H9 (cell line): ENCODE measurements at regions not wholly inside any gene's neighbourhood (a gene's known extent, or its start where the extent isn't known, plus 50 kb on each side); places are given as distances from the start of the nearest gene placed in this dataset.

Experiments
- DNase-seq: peaks from one replicate; pipeline ENCODE4 v3.0.0-alpha.2; 2017
- H2AFZ ChIP-seq: one replicate; pipeline ENCODE4 v1.6.1; 2013; ENCODE audit warnings: mild to moderate bottlenecking, low read length, control low read depth, moderate library complexity
- H2AK5ac ChIP-seq: 2 replicates; pipeline ENCODE4 v1.6.1; 2013; ENCODE audit warnings: low read length, control low read depth, mixed read lengths; ENCODE audit not compliant: insufficient read length
- H2BK120ac ChIP-seq: one replicate; pipeline ENCODE4 v1.6.1; 2013; ENCODE audit warnings: low read depth, mild to moderate bottlenecking, low read length, control low read depth, inconsistent platforms; ENCODE audit not compliant: poor library complexity, severe bottlenecking
- H2BK12ac ChIP-seq: 2 replicates; pipeline ENCODE4 v1.6.1; 2013; ENCODE audit warnings: low read length, control low read depth, mixed read lengths, low read depth; ENCODE audit not compliant: insufficient read length
- H2BK15ac ChIP-seq: 2 replicates; pipeline ENCODE4 v1.6.1; 2013; ENCODE audit warnings: low read depth, low read length, control low read depth
- H2BK20ac ChIP-seq: one replicate; pipeline ENCODE4 v1.6.1; 2013; ENCODE audit warnings: low read depth, mild to moderate bottlenecking, low read length, control low read depth, inconsistent platforms; ENCODE audit not compliant: poor library complexity, severe bottlenecking
- H2BK5ac ChIP-seq: 2 replicates; pipeline ENCODE4 v1.6.1; 2013; ENCODE audit warnings: low read length, control low read depth, mixed read lengths; ENCODE audit not compliant: insufficient read length
- H3K14ac ChIP-seq: 2 replicates; pipeline ENCODE4 v1.6.1; 2013; ENCODE audit warnings: low read length, control low read depth; ENCODE audit not compliant: insufficient read depth
- H3K18ac ChIP-seq: 2 replicates; pipeline ENCODE4 v1.6.1; 2013; ENCODE audit warnings: low read depth, mild to moderate bottlenecking, mixed read lengths, low read length, control low read depth; ENCODE audit not compliant: insufficient read length
- H3K23ac ChIP-seq: 2 replicates; pipeline ENCODE4 v1.6.1; 2013; ENCODE audit warnings: low read length, control low read depth, mixed read lengths, low read depth; ENCODE audit not compliant: insufficient read length
- H3K23me2 ChIP-seq: 2 replicates; pipeline ENCODE4 v1.6.1; 2013; ENCODE audit warnings: low read depth, mild to moderate bottlenecking, mixed read lengths, low read length, control low read depth; ENCODE audit not compliant: insufficient read length, poor library complexity, severe bottlenecking
- H3K27ac ChIP-seq: 2 replicates; pipeline ENCODE4 v1.5.1; 2013; ENCODE audit warnings: low read length, control low read depth, mixed read lengths, low read depth; ENCODE audit not compliant: insufficient read length
- H3K27me3 ChIP-seq: 2 replicates; pipeline ENCODE4 v1.6.1; 2013; ENCODE audit warnings: low read length, control low read depth, inconsistent platforms; ENCODE audit not compliant: insufficient read depth
- H3K4ac ChIP-seq: 2 replicates; pipeline ENCODE4 v1.6.1; 2013; ENCODE audit warnings: low read depth, mild to moderate bottlenecking, control low read depth, inconsistent platforms, low read length, moderate library complexity
- H3K4me1 ChIP-seq: 2 replicates; pipeline ENCODE4 v1.6.1; 2013; ENCODE audit warnings: low read length, control low read depth, inconsistent platforms; ENCODE audit not compliant: insufficient read depth
- H3K4me2 ChIP-seq: 2 replicates; pipeline ENCODE4 v1.6.1; 2013; ENCODE audit warnings: low read length, control low read depth, mixed read lengths; ENCODE audit not compliant: insufficient read length, insufficient read depth
- H3K56ac ChIP-seq: 2 replicates; pipeline ENCODE4 v1.6.1; 2013; ENCODE audit warnings: low read depth, mild to moderate bottlenecking, mixed read lengths, low read length, control low read depth; ENCODE audit not compliant: insufficient read length
- H3K79me1 ChIP-seq: 2 replicates; pipeline ENCODE4 v1.6.1; 2013; ENCODE audit warnings: low read depth, mild to moderate bottlenecking, moderate library complexity, low read length, control low read depth, inconsistent platforms; ENCODE audit not compliant: insufficient read depth, poor library complexity, severe bottlenecking
- H3K79me2 ChIP-seq: 2 replicates; pipeline ENCODE4 v1.6.1; 2013; ENCODE audit warnings: low read length, control low read depth, inconsistent platforms; ENCODE audit not compliant: insufficient read depth
- H3K9ac ChIP-seq: 2 replicates; pipeline ENCODE4 v1.6.1; 2013; ENCODE audit warnings: low read length, control low read depth, mixed read lengths; ENCODE audit not compliant: insufficient read length; ENCODE audit errors: extremely low read depth
- H3K9me3 ChIP-seq: one replicate; pipeline ENCODE4 v1.6.1; 2013; ENCODE audit warnings: low read depth, low read length, inconsistent platforms; ENCODE audit not compliant: control insufficient read depth
- H3T11ph ChIP-seq: one replicate; pipeline ENCODE4 v1.6.1; 2013; ENCODE audit warnings: mild to moderate bottlenecking, low read length, control low read depth, inconsistent platforms
- H4K20me1 ChIP-seq: one replicate; pipeline ENCODE4 v1.6.1; 2013; ENCODE audit not compliant: control insufficient read depth, insufficient read length, insufficient read depth
- H4K5ac ChIP-seq: 2 replicates; pipeline ENCODE4 v1.6.1; 2013; ENCODE audit warnings: low read depth, mild to moderate bottlenecking, mixed read lengths, low read length, control low read depth; ENCODE audit not compliant: insufficient read length
- H4K8ac ChIP-seq: replicated peaks from 2 replicates; pipeline ENCODE4 v1.6.1; 2013; ENCODE audit warnings: low read length, control low read depth, mixed read lengths, low read depth; ENCODE audit not compliant: insufficient read length
- H4K91ac ChIP-seq: 2 replicates; pipeline ENCODE4 v1.6.1; 2013; ENCODE audit warnings: low read depth, mild to moderate bottlenecking, moderate library complexity, mixed read lengths, low read length, control low read depth; ENCODE audit not compliant: insufficient read length
- H3K27ac Mint-ChIP-seq, 3 experiments: 2 replicates in 2 of 3; 3 replicates in 1 of 3; pipeline ENCODE4 v1.8.0; 2020 to 2021; ENCODE audit warnings: mixed read lengths in 3 of 3, mild to moderate bottlenecking in 1 of 3, moderate library complexity in 1 of 3
- H3K27me3 Mint-ChIP-seq: 2 replicates; pipeline ENCODE4 v1.8.0; 2021; ENCODE audit warnings: low read depth, mild to moderate bottlenecking, moderate library complexity, mixed read lengths
- H3K36me3 Mint-ChIP-seq, 3 experiments: 2 replicates in 2 of 3; 3 replicates in 1 of 3; pipeline ENCODE4 v1.8.0; 2020 to 2021; ENCODE audit warnings: low read depth in 3 of 3, mixed read lengths in 3 of 3; ENCODE audit not compliant: insufficient read depth in 1 of 3
- H3K4me1 Mint-ChIP-seq, 2 experiments: 2 replicates each; pipeline ENCODE4 v1.8.0; 2020; ENCODE audit warnings: mixed read lengths in 2 of 2
- H3K4me3 Mint-ChIP-seq, 2 experiments: 2 replicates in 1 of 2; 3 replicates in 1 of 2; pipeline ENCODE4 v1.8.0; 2020 to 2021; ENCODE audit warnings: mild to moderate bottlenecking in 2 of 2, mixed read lengths in 2 of 2, moderate library complexity in 1 of 2
- H3K9me3 Mint-ChIP-seq, 2 experiments: 2 replicates in 1 of 2; 3 replicates in 1 of 2; pipeline ENCODE4 v1.8.0; 2020; ENCODE audit warnings: mild to moderate bottlenecking in 2 of 2, mixed read lengths in 2 of 2, moderate library complexity in 1 of 2
- WGBS: extraction: QIAGEN DNeasy Blood & Tissue Kit; methylation state at CpG from one replicate; pipeline ENCODE4 v1.1.7; 2013; ENCODE audit warnings: missing lambda C conversion rate, low lambda C conversion rate, mixed read lengths; ENCODE audit not compliant: insufficient read length; ENCODE audit errors: extremely low coverage; 5-methylcytosine and 5-hydroxymethylcytosine counted together
- TF ChIP-seq, protein P1 (sequence below): fragments of 200-600 bp; sonication (generic); conservative IDR thresholded peaks from 3 replicates; pipeline ENCODE4 v1.8.0; 2021; ENCODE audit warnings: antibody characterized with exemption, mild to moderate bottlenecking

DNA sequence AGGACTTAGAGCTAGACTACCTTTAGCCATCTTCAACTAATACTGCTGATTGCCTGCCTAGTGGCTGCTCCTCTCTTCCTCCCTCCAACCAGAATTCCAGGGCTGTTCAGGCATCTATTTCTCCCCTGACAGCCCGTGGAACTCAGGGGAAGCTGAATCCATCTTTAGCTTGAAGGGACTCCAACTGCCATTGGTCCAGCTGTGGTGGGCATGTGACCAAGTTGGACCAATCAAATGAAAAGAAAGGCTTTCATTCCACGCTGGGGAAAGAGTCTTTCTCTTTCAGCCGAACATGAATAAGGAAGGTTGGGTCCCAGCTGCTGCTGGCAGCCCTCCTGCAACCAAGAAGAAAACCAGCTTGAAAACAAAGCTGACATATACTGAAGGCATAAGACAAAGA lies 168.5 kb upstream of the OBI1 start:
- no peak overlapping the region for H4K8ac ChIP-seq
- Mint-ChIP-seq H3K27me3 (peaks cover 2% of the 10 kb centered on the region; the same call in 1 of the 2 replicates), H3K9me3 (no peaks in the 10 kb centered on the region), H3K27ac (no peak overlapping the region), H3K36me3 (no peaks in the 10 kb centered on the region), H3K4me1 (no peaks in the 10 kb centered on the region), H3K4me3 (no peak overlapping the region)
- no peak overlapping the region for H3K27ac ChIP-seq
- H2BK20ac ChIP-seq, result no peak overlapping the region
- no peak overlapping the region for H3K4me2 ChIP-seq
- H3T11ph ChIP-seq, result no peak overlapping the region
- no peak overlapping the region for H3K9ac ChIP-seq
- H2BK12ac ChIP-seq, result no peak overlapping the region
- no peak overlapping the region for H2AK5ac ChIP-seq
- no peak overlapping the region for H3K23ac ChIP-seq
- H3K23me2 ChIP-seq, result no peaks in the 10 kb centered on the region
- H4K5ac ChIP-seq, result no peak overlapping the region
- no peak overlapping the region for H3K4ac ChIP-seq
- no peak overlapping the region for H3K14ac ChIP-seq
- H3K79me1 ChIP-seq, result no peaks in the 10 kb centered on the region
- TF ChIP-seq, protein P1, sequence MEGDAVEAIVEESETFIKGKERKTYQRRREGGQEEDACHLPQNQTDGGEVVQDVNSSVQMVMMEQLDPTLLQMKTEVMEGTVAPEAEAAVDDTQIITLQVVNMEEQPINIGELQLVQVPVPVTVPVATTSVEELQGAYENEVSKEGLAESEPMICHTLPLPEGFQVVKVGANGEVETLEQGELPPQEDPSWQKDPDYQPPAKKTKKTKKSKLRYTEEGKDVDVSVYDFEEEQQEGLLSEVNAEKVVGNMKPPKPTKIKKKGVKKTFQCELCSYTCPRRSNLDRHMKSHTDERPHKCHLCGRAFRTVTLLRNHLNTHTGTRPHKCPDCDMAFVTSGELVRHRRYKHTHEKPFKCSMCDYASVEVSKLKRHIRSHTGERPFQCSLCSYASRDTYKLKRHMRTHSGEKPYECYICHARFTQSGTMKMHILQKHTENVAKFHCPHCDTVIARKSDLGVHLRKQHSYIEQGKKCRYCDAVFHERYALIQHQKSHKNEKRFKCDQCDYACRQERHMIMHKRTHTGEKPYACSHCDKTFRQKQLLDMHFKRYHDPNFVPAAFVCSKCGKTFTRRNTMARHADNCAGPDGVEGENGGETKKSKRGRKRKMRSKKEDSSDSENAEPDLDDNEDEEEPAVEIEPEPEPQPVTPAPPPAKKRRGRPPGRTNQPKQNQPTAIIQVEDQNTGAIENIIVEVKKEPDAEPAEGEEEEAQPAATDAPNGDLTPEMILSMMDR, result no peak
- no peak overlapping the region for H2BK15ac ChIP-seq
- no CpG with 5 or more reads among the region's 3 CpGs for WGBS
- H2AFZ ChIP-seq, result no peak overlapping the region
- no peaks in the 10 kb centered on the region for H3K27me3 ChIP-seq
- no peak overlapping the region for H3K18ac ChIP-seq
- H4K20me1 ChIP-seq, result no peaks in the 10 kb centered on the region
- peak; percentile 28 for DNase-seq
- H3K4me1 ChIP-seq, result no peaks in the 10 kb centered on the region
- no peak overlapping the region for H2BK5ac ChIP-seq
- no peaks in the 10 kb centered on the region for H3K79me2 ChIP-seq
- no peak overlapping the region for H4K91ac ChIP-seq
- no peak overlapping the region for H2BK120ac ChIP-seq
- H3K9me3 ChIP-seq, result no peaks in the 10 kb centered on the region
- H3K56ac ChIP-seq, result no peak overlapping the region
